Hepatocyte (in vitro differentiated cells): ENCODE measurements at regions not wholly inside any gene's neighbourhood (a gene's known extent, or its start where the extent isn't known, plus 50 kb on each side); places are given as distances from the start of the nearest gene placed in this dataset.

ENCODE experiments used
- DNase-seq: peaks from one replicate; pipeline ENCODE4 v3.0.0-alpha.2; 2016; ENCODE audit warnings: low spot score
- H2AFZ ChIP-seq: fragments of 200-600 bp; sonication (generic); 2 replicates; pipeline ENCODE4 v1.6.0; 2016; ENCODE audit warnings: antibody characterized with exemption, mild to moderate bottlenecking
- H3K27ac ChIP-seq: fragments of 200-600 bp; sonication (generic); 2 replicates; pipeline ENCODE4 v1.5.1; 2016; ENCODE audit warnings: mild to moderate bottlenecking
- H3K27me3 ChIP-seq: fragments of 200-600 bp; sonication (generic); 2 replicates; pipeline ENCODE4 v1.6.1; 2016
- H3K36me3 ChIP-seq: fragments of 200-600 bp; sonication (generic); replicated peaks from 2 replicates; pipeline ENCODE4 v1.5.1; 2016; ENCODE audit warnings: low read depth; ENCODE audit not compliant: insufficient read depth
- H3K4me1 ChIP-seq: fragments of 200-600 bp; sonication (generic); 2 replicates; pipeline ENCODE4 v1.5.1; 2016; ENCODE audit warnings: mild to moderate bottlenecking, moderate library complexity; ENCODE audit not compliant: insufficient read depth
- H3K4me2 ChIP-seq: fragments of 200-600 bp; sonication (generic); 2 replicates; pipeline ENCODE4 v1.6.0; 2016
- H3K4me3 ChIP-seq: fragments of 200-600 bp; sonication (generic); 2 replicates; pipeline ENCODE4 v1.5.1; 2016; ENCODE audit warnings: mild to moderate bottlenecking
- H3K79me2 ChIP-seq: fragments of 200-600 bp; sonication (generic); 2 replicates; pipeline ENCODE4 v1.6.0; 2017; ENCODE audit warnings: mild to moderate bottlenecking
- H3K9me2 ChIP-seq: fragments of 200-600 bp; sonication (generic); replicated peaks from 2 replicates; pipeline ENCODE4 v1.6.0; 2017; ENCODE audit warnings: mild to moderate bottlenecking; ENCODE audit not compliant: insufficient read depth
- H3K9me3 ChIP-seq: fragments of 200-600 bp; sonication (generic); 2 replicates; pipeline ENCODE4 v1.5.1; 2016; ENCODE audit warnings: low read depth, mild to moderate bottlenecking
- H4K20me1 ChIP-seq: fragments of 200-600 bp; sonication (generic); 2 replicates; pipeline ENCODE4 v1.6.0; 2016; ENCODE audit warnings: mild to moderate bottlenecking; ENCODE audit not compliant: insufficient read depth, poor library complexity, severe bottlenecking
- EZH2 ChIP-seq: fragments of 200-600 bp; sonication (generic); IDR thresholded peaks from 2 replicates; pipeline ENCODE4 v1.6.1; 2016; ENCODE audit warnings: antibody characterized with exemption, mild to moderate bottlenecking, borderline replicate concordance
- EZH2phosphoT487 ChIP-seq: fragments of 200-600 bp; sonication (generic); IDR thresholded peaks from one replicate; pipeline ENCODE4 v1.6.1; 2018; ENCODE audit warnings: antibody characterized with exemption, mild to moderate bottlenecking, low read depth, moderate library complexity; ENCODE audit not compliant: unreplicated experiment, severe bottlenecking
- WGBS: methylation state at CpG from one replicate; pipeline ENCODE4 v1.1.6; 2016; ENCODE audit warnings: low lambda C conversion rate; ENCODE audit errors: missing lambda C conversion rate; 5-methylcytosine and 5-hydroxymethylcytosine counted together
- TF ChIP-seq, protein P1 (sequence below): fragments of 200-600 bp; sonication (generic); IDR thresholded peaks from 2 replicates; pipeline ENCODE4 v1.5.1; 2016; ENCODE audit warnings: antibody characterized with exemption, mild to moderate bottlenecking; ENCODE audit not compliant: poor library complexity

DNA sequence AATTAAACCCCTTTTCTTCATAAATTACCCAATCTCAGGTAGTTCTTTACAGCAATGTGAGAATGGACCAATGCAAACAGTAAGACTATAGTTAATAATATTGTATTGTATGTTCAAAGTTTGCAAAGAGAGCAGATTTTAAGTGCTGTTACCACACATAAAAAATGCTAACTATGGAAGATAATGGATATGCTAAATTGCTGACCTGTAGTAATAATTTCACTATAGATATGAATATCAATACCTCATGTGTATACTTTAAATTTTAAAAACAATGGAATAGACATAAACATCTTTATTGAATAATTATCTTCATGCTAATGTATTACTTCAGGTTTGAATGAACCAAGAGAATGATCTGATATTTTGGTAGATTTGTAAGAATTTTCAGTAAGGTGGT, 552.4 kb upstream of the CHRM3 start:
- Histone ChIP-seq H3K36me3 (no peaks in the 10 kb centered on the region), H3K27ac (no peak overlapping the region), H3K9me2 (no peaks in the 10 kb centered on the region), H3K4me2 (no peak overlapping the region), H3K4me1 (no peaks in the 10 kb centered on the region), H3K27me3 (no peaks in the 10 kb centered on the region), H3K9me3 (no peaks in the 10 kb centered on the region), H3K79me2 (no peaks in the 10 kb centered on the region), H3K4me3 (no peak overlapping the region), H2AFZ (no peak overlapping the region), H4K20me1 (no peaks in the 10 kb centered on the region)
- no peak for DNase-seq
- TF ChIP-seq EZH2: no peak
- TF ChIP-seq, protein P1, sequence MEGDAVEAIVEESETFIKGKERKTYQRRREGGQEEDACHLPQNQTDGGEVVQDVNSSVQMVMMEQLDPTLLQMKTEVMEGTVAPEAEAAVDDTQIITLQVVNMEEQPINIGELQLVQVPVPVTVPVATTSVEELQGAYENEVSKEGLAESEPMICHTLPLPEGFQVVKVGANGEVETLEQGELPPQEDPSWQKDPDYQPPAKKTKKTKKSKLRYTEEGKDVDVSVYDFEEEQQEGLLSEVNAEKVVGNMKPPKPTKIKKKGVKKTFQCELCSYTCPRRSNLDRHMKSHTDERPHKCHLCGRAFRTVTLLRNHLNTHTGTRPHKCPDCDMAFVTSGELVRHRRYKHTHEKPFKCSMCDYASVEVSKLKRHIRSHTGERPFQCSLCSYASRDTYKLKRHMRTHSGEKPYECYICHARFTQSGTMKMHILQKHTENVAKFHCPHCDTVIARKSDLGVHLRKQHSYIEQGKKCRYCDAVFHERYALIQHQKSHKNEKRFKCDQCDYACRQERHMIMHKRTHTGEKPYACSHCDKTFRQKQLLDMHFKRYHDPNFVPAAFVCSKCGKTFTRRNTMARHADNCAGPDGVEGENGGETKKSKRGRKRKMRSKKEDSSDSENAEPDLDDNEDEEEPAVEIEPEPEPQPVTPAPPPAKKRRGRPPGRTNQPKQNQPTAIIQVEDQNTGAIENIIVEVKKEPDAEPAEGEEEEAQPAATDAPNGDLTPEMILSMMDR: no peak
- no peak for TF ChIP-seq EZH2phosphoT487

DNA sequence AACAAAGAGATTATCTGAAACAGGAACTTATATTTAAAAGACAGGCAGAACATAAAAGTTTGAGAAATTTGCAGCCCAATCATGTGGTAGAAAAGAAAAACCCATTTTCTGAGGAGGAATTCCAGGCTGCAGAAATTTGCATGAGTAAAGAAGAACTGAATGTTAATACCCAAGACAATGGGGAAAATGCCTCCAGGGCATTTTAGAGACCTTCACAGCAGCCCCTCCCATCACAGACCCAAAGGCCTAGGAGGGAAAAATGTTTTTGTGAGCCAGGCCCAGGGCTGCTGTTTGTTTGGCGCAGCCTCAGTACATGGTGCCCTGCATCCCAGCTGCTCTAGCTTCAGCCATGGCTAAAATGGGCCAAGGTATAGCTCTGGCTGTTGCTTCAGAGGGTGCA, 554.3 kb upstream of the CHRM3 start:
- Histone ChIP-seq H3K4me2 (no peak overlapping the region), H3K36me3 (no peaks in the 10 kb centered on the region), H3K27ac (no peak overlapping the region), H2AFZ (no peak overlapping the region), H3K9me3 (no peaks in the 10 kb centered on the region), H3K4me3 (no peak overlapping the region), H3K79me2 (no peaks in the 10 kb centered on the region), H3K4me1 (no peaks in the 10 kb centered on the region), H3K9me2 (no peaks in the 10 kb centered on the region), H3K27me3 (no peaks in the 10 kb centered on the region), H4K20me1 (no peaks in the 10 kb centered on the region)
- 89% methylated on average over 1 of the region's 1 CpG for WGBS
- no peak for DNase-seq
- TF ChIP-seq, protein P1: no peak
- TF ChIP-seq EZH2phosphoT487 (no peak), EZH2 (no peak)

DNA sequence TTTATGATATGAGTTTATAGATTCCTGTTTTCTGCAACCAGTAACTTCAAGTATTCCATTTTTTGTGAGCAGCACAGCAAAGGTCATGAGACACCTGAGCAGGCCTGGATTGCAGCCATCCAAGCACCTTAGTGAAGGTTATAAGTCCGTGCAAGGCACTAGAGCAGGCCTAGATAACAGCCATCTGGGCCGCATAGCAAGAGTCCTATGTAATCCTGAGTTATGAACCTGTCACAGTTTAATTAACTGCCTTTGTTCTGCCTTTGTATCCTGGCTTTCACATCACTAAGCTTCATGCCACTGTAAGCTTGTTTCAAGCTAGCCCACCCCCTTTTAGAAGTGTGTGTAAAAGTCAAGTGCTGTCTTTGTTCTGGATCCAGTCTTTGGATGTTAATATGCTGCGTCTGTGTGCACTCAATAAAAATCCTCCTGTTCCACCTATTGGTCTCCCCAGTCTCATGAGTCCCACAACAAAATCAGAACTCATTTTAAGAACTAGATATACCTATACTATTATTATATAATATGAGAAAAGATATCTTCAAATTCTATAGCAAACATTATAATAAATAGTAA, 556.2 kb upstream of the CHRM3 start:
- Histone ChIP-seq H4K20me1 (no peaks in the 10 kb centered on the region), H3K9me3 (no peaks in the 10 kb centered on the region), H3K4me3 (no peak overlapping the region), H3K36me3 (no peaks in the 10 kb centered on the region), H3K27me3 (no peaks in the 10 kb centered on the region), H3K9me2 (no peaks in the 10 kb centered on the region), H3K79me2 (no peaks in the 10 kb centered on the region), H2AFZ (no peak overlapping the region), H3K4me2 (no peak overlapping the region), H3K4me1 (no peaks in the 10 kb centered on the region), H3K27ac (no peak overlapping the region)
- WGBS: 72% methylated on average over 3 of the region's 3 CpGs
- no peak for DNase-seq
- no peak for TF ChIP-seq EZH2phosphoT487
- no peak for TF ChIP-seq EZH2
- TF ChIP-seq, protein P1: no peak

DNA sequence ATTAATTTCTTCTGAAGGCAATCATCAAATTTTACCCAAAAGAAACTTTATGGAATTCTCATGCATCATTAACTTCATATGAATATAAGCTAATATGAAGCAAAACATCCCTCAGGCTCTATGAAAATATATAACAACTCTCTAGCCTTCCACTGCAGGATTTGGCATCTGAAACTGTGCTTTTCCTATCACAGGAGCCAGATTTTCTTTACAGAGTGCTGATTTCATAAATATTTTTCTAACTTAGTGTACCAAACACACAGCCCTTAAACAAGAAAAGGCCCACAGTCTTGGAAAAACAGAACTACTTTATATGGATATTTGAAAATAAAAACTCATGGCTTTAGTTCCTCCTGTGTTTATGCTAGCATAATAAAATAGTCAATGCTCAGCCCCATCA, 559.5 kb upstream of the CHRM3 start:
- Histone ChIP-seq H3K9me3 (no peaks in the 10 kb centered on the region), H3K27ac (no peak overlapping the region), H3K9me2 (no peaks in the 10 kb centered on the region), H3K36me3 (no peaks in the 10 kb centered on the region), H3K27me3 (no peaks in the 10 kb centered on the region), H2AFZ (no peak overlapping the region), H3K4me1 (no peaks in the 10 kb centered on the region), H3K4me3 (no peak overlapping the region), H3K4me2 (no peak overlapping the region), H3K79me2 (no peaks in the 10 kb centered on the region), H4K20me1 (no peaks in the 10 kb centered on the region)
- TF ChIP-seq EZH2 (no peak), EZH2phosphoT487 (no peak)
- TF ChIP-seq, protein P1: no peak
- DNase-seq: no peak
